ENCODE measurements at regions not wholly inside any gene's neighbourhood (a gene's known extent, or its start where the extent isn't known, plus 50 kb on each side); places are given as distances from the start of the nearest gene placed in this dataset.

- no peak overlapping the region for H3K4me2 ChIP-seq
- TF ChIP-seq CTCF (conservative IDR thresholded peaks at IDR 0.05) (no peak), EZH2 (IDR thresholded peaks at IDR 0.05; ENCODE audit: low read depth) (no peak)
- H3K9me3 ChIP-seq (ENCODE audit: insufficient read depth, low read depth): no peaks in the 10 kb centered on the region
- H4K20me1 ChIP-seq (ENCODE audit: insufficient read depth): no peaks in the 10 kb centered on the region
- H3K27me3 ChIP-seq (ENCODE audit: insufficient read depth, low read depth): no peaks in the 10 kb centered on the region
- H3K4me3 ChIP-seq: no peak overlapping the region
- H3K79me2 ChIP-seq (ENCODE audit: low read depth): no peaks in the 10 kb centered on the region
- no peaks in the 10 kb centered on the region for H3F3A ChIP-seq (ENCODE audit: insufficient read depth, low read depth)
- DNase-seq: no peak
- ChIA-PET CTCF (no interaction called here), POLR2A (ENCODE audit: unreplicated experiment) (no interaction called here)
- no peak overlapping the region for H2AFZ ChIP-seq
- H3K9me2 ChIP-seq (ENCODE audit: insufficient read depth): no peaks in the 10 kb centered on the region
- intact Hi-C loops (cut with micrococcal nuclease; ENCODE audit: unreplicated experiment): no loop called here
- no peaks in the 10 kb centered on the region for H3K4me1 ChIP-seq (replicated peaks; ENCODE audit: insufficient read depth)
- H3K36me3 ChIP-seq (ENCODE audit: low read depth): no peaks in the 10 kb centered on the region
- no TSS peak for BruUV-seq (replicated peaks)
- H3K27ac ChIP-seq: no peak overlapping the region
Observed at GRCh38 chr5:22970956-22971618, 117.9 kb upstream of the CDH12 start.

- Histone ChIP-seq H3K27me3 (ENCODE audit: insufficient read depth, low read depth) (no peaks in the 10 kb centered on the region), H3F3A (ENCODE audit: insufficient read depth, low read depth) (no peaks in the 10 kb centered on the region), H4K20me1 (ENCODE audit: insufficient read depth) (no peaks in the 10 kb centered on the region), H3K4me2 (no peak overlapping the region), H3K4me3 (no peak overlapping the region), H3K27ac (no peak overlapping the region), H3K9me3 (ENCODE audit: insufficient read depth, low read depth) (no peaks in the 10 kb centered on the region), H3K79me2 (ENCODE audit: low read depth) (no peaks in the 10 kb centered on the region), H3K4me1 (replicated peaks; ENCODE audit: insufficient read depth) (no peaks in the 10 kb centered on the region), H3K36me3 (ENCODE audit: low read depth) (no peaks in the 10 kb centered on the region), H2AFZ (no peak overlapping the region), H3K9me2 (ENCODE audit: insufficient read depth) (no peaks in the 10 kb centered on the region)
- TF ChIP-seq CTCF (conservative IDR thresholded peaks at IDR 0.05) (no peak), EZH2 (IDR thresholded peaks at IDR 0.05; ENCODE audit: low read depth) (no peak)
- no TSS peak for BruUV-seq (replicated peaks)
- no peak for DNase-seq
- POLR2A ChIA-PET (ENCODE audit: unreplicated experiment): no interaction called here
- CTCF ChIA-PET: interaction anchor here (0.5 kb wide), 1 partner anchor 31 kb away, joined by 3 read pairs; no protein-coding TSS in a partner anchor
- intact Hi-C loops (cut with micrococcal nuclease; ENCODE audit: unreplicated experiment): no loop called here
Observed at GRCh38 chr5:22970491-22970890, 117.3 kb upstream of the CDH12 start.

- CTCF ChIA-PET: no interaction called here
- H3K27ac ChIP-seq: no peak overlapping the region
- TF ChIP-seq CTCF (conservative IDR thresholded peaks at IDR 0.05) (no peak), EZH2 (IDR thresholded peaks at IDR 0.05; ENCODE audit: low read depth) (no peak)
Observed at GRCh38 chr5:22968386-22968785, 115.2 kb upstream of the CDH12 start.

More at GRCh38 chr5:22968386-22968785, 115.2 kb upstream of the CDH12 start:
- H3F3A ChIP-seq (ENCODE audit: insufficient read depth, low read depth): no peaks in the 10 kb centered on the region
- no peaks in the 10 kb centered on the region for H3K9me3 ChIP-seq (ENCODE audit: insufficient read depth, low read depth)
- POLR2A ChIA-PET (ENCODE audit: unreplicated experiment): no interaction called here
- H3K79me2 ChIP-seq (ENCODE audit: low read depth): no peaks in the 10 kb centered on the region
- no peak overlapping the region for H2AFZ ChIP-seq
- BruUV-seq (replicated peaks): no TSS peak
- no peaks in the 10 kb centered on the region for H4K20me1 ChIP-seq (ENCODE audit: insufficient read depth)
- no peaks in the 10 kb centered on the region for H3K9me2 ChIP-seq (ENCODE audit: insufficient read depth)
- no peaks in the 10 kb centered on the region for H3K36me3 ChIP-seq (ENCODE audit: low read depth)
- H3K4me1 ChIP-seq (replicated peaks; ENCODE audit: insufficient read depth): no peaks in the 10 kb centered on the region
- DNase-seq: no peak
- H3K27me3 ChIP-seq (ENCODE audit: insufficient read depth, low read depth): no peaks in the 10 kb centered on the region
- no peak overlapping the region for H3K4me3 ChIP-seq
- no peak overlapping the region for H3K4me2 ChIP-seq
- intact Hi-C loops (cut with micrococcal nuclease; ENCODE audit: unreplicated experiment): no loop called here

All from PC-9 (cell line).